Adrenal gland (tissue), 5 donors: ENCODE measurements at regions not wholly inside any gene's neighbourhood (a gene's known extent, or its start where the extent isn't known, plus 50 kb on each side); places are given as distances from the start of the nearest gene placed in this dataset.

Experiments
- CTCF ChIP-seq, 6 experiments: fragments of 450-650 bp in 4 of 6; fragments of 200-600 bp in 2 of 6; sonication (generic) in 1 of 6; IDR thresholded peaks; 1 replicate in 5 of 6; 2 replicates in 1 of 6; pipeline versions ENCODE4 v1.5.1 to v1.8.0; 2016 to 2021; ENCODE audit warnings: antibody characterized with exemption in 6 of 6, mild to moderate bottlenecking in 2 of 6, moderate library complexity in 1 of 6
- POLR2A ChIP-seq, 2 donors: fragments of 450-650 bp; IDR thresholded peaks; one replicate each; pipeline ENCODE4 v1.6.1; 2017; ENCODE audit warnings: antibody characterized with exemption in 2 of 2, mild to moderate bottlenecking in 2 of 2, moderate library complexity in 1 of 2
- donor health status: DM: no; HTN: no; CAD: no.

GRCh38 chr7:15086862-15087261, 184.3 kb upstream of the DGKB start:
- TF ChIP-seq CTCF (IDR thresholded peaks at IDR 0.05) (no peak), POLR2A (IDR thresholded peaks at IDR 0.05) (no peak)
